Tibial nerve (tissue), 4 donors: ENCODE measurements at regions not wholly inside any gene's neighbourhood (a gene's known extent, or its start where the extent isn't known, plus 50 kb on each side); places are given as distances from the start of the nearest gene placed in this dataset.

Experiments
- EP300 ChIP-seq, 2 donors: sonication (generic); formaldehyde crosslinking; IDR thresholded peaks; one replicate each; pipeline ENCODE4 v1.6.1; 2017; ENCODE audit warnings: antibody characterized with exemption in 2 of 2, mild to moderate bottlenecking in 1 of 2
- POLR2A ChIP-seq, 2 donors: fragments of 450-650 bp; IDR thresholded peaks; one replicate each; pipeline ENCODE4 v1.6.1; 2017; ENCODE audit warnings: antibody characterized with exemption in 2 of 2, mild to moderate bottlenecking in 2 of 2, moderate library complexity in 2 of 2
- TF ChIP-seq, protein P1 (sequence below), 5 experiments: fragments of 200-600 bp in 3 of 5; fragments of 450-650 bp in 2 of 5; sonication (generic) in 3 of 5; IDR thresholded peaks; one replicate each; pipeline ENCODE4 v1.5.1; 2016 to 2019; ENCODE audit warnings: antibody characterized with exemption in 5 of 5, mild to moderate bottlenecking in 3 of 5, moderate library complexity in 2 of 5

DNA sequence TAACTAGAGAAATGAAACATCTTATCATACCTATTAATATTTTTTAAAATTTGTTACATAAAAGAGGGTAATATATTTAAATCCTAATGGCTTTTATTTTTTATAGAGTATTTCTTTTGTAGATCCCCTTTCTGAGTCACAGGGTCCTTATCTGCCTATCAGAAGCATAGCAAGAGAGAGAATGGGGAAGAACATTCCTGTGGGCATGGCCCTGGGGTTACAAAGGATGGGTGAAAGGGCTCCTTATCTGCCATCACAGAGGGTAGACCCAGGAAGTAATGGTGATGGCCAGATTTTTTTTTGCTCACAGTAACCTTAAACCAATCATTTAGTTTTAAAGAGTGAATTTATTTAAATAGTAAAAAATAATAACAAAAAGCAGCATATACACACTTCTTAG, 582.1 kb upstream of the HTR1E start:
- TF ChIP-seq POLR2A (IDR thresholded peaks at IDR 0.05), result no peak
- TF ChIP-seq, protein P1, sequence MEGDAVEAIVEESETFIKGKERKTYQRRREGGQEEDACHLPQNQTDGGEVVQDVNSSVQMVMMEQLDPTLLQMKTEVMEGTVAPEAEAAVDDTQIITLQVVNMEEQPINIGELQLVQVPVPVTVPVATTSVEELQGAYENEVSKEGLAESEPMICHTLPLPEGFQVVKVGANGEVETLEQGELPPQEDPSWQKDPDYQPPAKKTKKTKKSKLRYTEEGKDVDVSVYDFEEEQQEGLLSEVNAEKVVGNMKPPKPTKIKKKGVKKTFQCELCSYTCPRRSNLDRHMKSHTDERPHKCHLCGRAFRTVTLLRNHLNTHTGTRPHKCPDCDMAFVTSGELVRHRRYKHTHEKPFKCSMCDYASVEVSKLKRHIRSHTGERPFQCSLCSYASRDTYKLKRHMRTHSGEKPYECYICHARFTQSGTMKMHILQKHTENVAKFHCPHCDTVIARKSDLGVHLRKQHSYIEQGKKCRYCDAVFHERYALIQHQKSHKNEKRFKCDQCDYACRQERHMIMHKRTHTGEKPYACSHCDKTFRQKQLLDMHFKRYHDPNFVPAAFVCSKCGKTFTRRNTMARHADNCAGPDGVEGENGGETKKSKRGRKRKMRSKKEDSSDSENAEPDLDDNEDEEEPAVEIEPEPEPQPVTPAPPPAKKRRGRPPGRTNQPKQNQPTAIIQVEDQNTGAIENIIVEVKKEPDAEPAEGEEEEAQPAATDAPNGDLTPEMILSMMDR (IDR thresholded peaks at IDR 0.05), result no peak
- no peak for TF ChIP-seq EP300 (IDR thresholded peaks at IDR 0.05)
